Hepatocyte (in vitro differentiated cells): ENCODE measurements at regions not wholly inside any gene's neighbourhood (a gene's known extent, or its start where the extent isn't known, plus 50 kb on each side); places are given as distances from the start of the nearest gene placed in this dataset.

ENCODE experiments used
- DNase-seq: peaks from one replicate; pipeline ENCODE4 v3.0.0-alpha.2; 2016; ENCODE audit warnings: low spot score
- H2AFZ ChIP-seq: fragments of 200-600 bp; sonication (generic); 2 replicates; pipeline ENCODE4 v1.6.0; 2016; ENCODE audit warnings: antibody characterized with exemption, mild to moderate bottlenecking
- H3K27ac ChIP-seq: fragments of 200-600 bp; sonication (generic); 2 replicates; pipeline ENCODE4 v1.5.1; 2016; ENCODE audit warnings: mild to moderate bottlenecking
- H3K27me3 ChIP-seq: fragments of 200-600 bp; sonication (generic); 2 replicates; pipeline ENCODE4 v1.6.1; 2016
- H3K36me3 ChIP-seq: fragments of 200-600 bp; sonication (generic); replicated peaks from 2 replicates; pipeline ENCODE4 v1.5.1; 2016; ENCODE audit warnings: low read depth; ENCODE audit not compliant: insufficient read depth
- H3K4me1 ChIP-seq: fragments of 200-600 bp; sonication (generic); 2 replicates; pipeline ENCODE4 v1.5.1; 2016; ENCODE audit warnings: mild to moderate bottlenecking, moderate library complexity; ENCODE audit not compliant: insufficient read depth
- H3K4me2 ChIP-seq: fragments of 200-600 bp; sonication (generic); 2 replicates; pipeline ENCODE4 v1.6.0; 2016
- H3K4me3 ChIP-seq: fragments of 200-600 bp; sonication (generic); 2 replicates; pipeline ENCODE4 v1.5.1; 2016; ENCODE audit warnings: mild to moderate bottlenecking
- H3K79me2 ChIP-seq: fragments of 200-600 bp; sonication (generic); 2 replicates; pipeline ENCODE4 v1.6.0; 2017; ENCODE audit warnings: mild to moderate bottlenecking
- H3K9me2 ChIP-seq: fragments of 200-600 bp; sonication (generic); replicated peaks from 2 replicates; pipeline ENCODE4 v1.6.0; 2017; ENCODE audit warnings: mild to moderate bottlenecking; ENCODE audit not compliant: insufficient read depth
- H3K9me3 ChIP-seq: fragments of 200-600 bp; sonication (generic); 2 replicates; pipeline ENCODE4 v1.5.1; 2016; ENCODE audit warnings: low read depth, mild to moderate bottlenecking
- H4K20me1 ChIP-seq: fragments of 200-600 bp; sonication (generic); 2 replicates; pipeline ENCODE4 v1.6.0; 2016; ENCODE audit warnings: mild to moderate bottlenecking; ENCODE audit not compliant: insufficient read depth, poor library complexity, severe bottlenecking
- EZH2 ChIP-seq: fragments of 200-600 bp; sonication (generic); IDR thresholded peaks from 2 replicates; pipeline ENCODE4 v1.6.1; 2016; ENCODE audit warnings: antibody characterized with exemption, mild to moderate bottlenecking, borderline replicate concordance
- EZH2phosphoT487 ChIP-seq: fragments of 200-600 bp; sonication (generic); IDR thresholded peaks from one replicate; pipeline ENCODE4 v1.6.1; 2018; ENCODE audit warnings: antibody characterized with exemption, mild to moderate bottlenecking, low read depth, moderate library complexity; ENCODE audit not compliant: unreplicated experiment, severe bottlenecking
- WGBS: methylation state at CpG from one replicate; pipeline ENCODE4 v1.1.6; 2016; ENCODE audit warnings: low lambda C conversion rate; ENCODE audit errors: missing lambda C conversion rate; 5-methylcytosine and 5-hydroxymethylcytosine counted together
- TF ChIP-seq, protein P1 (sequence below): fragments of 200-600 bp; sonication (generic); IDR thresholded peaks from 2 replicates; pipeline ENCODE4 v1.5.1; 2016; ENCODE audit warnings: antibody characterized with exemption, mild to moderate bottlenecking; ENCODE audit not compliant: poor library complexity

DNA sequence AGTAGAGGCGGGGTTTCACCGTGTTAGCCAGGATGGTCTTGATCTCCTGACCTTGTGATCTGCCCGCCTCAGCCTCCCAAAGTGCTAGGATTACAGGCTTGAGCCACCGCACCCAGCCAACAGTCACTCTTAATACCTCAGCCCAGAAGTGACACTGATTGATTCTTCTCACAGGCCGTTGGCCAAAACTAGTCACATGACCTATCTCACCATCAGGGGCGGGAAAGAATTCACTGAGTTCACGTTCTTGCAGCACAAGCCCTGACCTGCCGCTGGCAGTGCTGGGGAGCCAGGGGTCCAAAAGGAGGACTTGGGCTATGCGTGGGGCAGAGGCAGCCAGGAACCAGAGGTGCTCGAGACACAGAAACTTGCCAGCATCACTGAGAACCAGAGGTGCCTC, 55.0 kb upstream of the CPLX2 start:
- no peaks in the 10 kb centered on the region for H3K9me3 ChIP-seq
- TF ChIP-seq EZH2phosphoT487 (no peak), EZH2 (no peak)
- TF ChIP-seq, protein P1, sequence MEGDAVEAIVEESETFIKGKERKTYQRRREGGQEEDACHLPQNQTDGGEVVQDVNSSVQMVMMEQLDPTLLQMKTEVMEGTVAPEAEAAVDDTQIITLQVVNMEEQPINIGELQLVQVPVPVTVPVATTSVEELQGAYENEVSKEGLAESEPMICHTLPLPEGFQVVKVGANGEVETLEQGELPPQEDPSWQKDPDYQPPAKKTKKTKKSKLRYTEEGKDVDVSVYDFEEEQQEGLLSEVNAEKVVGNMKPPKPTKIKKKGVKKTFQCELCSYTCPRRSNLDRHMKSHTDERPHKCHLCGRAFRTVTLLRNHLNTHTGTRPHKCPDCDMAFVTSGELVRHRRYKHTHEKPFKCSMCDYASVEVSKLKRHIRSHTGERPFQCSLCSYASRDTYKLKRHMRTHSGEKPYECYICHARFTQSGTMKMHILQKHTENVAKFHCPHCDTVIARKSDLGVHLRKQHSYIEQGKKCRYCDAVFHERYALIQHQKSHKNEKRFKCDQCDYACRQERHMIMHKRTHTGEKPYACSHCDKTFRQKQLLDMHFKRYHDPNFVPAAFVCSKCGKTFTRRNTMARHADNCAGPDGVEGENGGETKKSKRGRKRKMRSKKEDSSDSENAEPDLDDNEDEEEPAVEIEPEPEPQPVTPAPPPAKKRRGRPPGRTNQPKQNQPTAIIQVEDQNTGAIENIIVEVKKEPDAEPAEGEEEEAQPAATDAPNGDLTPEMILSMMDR: no peak
- no peaks in the 10 kb centered on the region for H3K36me3 ChIP-seq
- no peak overlapping the region for H3K27ac ChIP-seq
- no peak overlapping the region for H3K4me3 ChIP-seq
- no peak overlapping the region for H3K4me2 ChIP-seq
- no peaks in the 10 kb centered on the region for H3K79me2 ChIP-seq
- H2AFZ ChIP-seq: no peak overlapping the region
- DNase-seq: no peak
- H3K4me1 ChIP-seq: no peaks in the 10 kb centered on the region
- H3K27me3 ChIP-seq: no peaks in the 10 kb centered on the region
- no peaks in the 10 kb centered on the region for H3K9me2 ChIP-seq
- H4K20me1 ChIP-seq: no peaks in the 10 kb centered on the region
- 75% methylated on average over 10 of the region's 10 CpGs for WGBS

DNA sequence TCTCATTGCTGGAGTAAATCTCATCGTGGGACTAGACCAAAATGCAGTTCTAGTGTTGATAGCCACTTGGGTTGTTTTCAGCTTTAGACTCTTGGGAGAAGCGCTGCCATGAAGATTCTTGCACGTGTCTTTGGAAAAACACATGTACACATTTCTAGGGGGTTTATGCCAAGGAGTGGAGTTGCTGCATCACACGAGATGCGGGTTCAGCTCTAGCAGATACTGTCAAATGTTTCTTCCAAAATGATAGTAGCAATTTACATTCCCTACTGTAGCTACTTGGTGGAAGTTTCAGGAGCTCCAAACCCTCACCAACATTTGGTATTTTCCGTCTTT, 52.3 kb upstream of the CPLX2 start:
- WGBS: 92% methylated on average over 6 of the region's 6 CpGs
- no peaks in the 10 kb centered on the region for H3K9me2 ChIP-seq
- TF ChIP-seq, protein P1: no peak
- TF ChIP-seq EZH2: no peak
- no peak for TF ChIP-seq EZH2phosphoT487
- H3K36me3 ChIP-seq: no peaks in the 10 kb centered on the region
- no peak overlapping the region for H3K4me2 ChIP-seq
- H4K20me1 ChIP-seq: no peaks in the 10 kb centered on the region
- H2AFZ ChIP-seq: no peak overlapping the region
- no peak for DNase-seq
- no peaks in the 10 kb centered on the region for H3K4me1 ChIP-seq
- H3K27ac ChIP-seq: no peak overlapping the region
- no peaks in the 10 kb centered on the region for H3K27me3 ChIP-seq
- no peaks in the 10 kb centered on the region for H3K79me2 ChIP-seq
- H3K9me3 ChIP-seq: no peaks in the 10 kb centered on the region
- no peak overlapping the region for H3K4me3 ChIP-seq

DNA sequence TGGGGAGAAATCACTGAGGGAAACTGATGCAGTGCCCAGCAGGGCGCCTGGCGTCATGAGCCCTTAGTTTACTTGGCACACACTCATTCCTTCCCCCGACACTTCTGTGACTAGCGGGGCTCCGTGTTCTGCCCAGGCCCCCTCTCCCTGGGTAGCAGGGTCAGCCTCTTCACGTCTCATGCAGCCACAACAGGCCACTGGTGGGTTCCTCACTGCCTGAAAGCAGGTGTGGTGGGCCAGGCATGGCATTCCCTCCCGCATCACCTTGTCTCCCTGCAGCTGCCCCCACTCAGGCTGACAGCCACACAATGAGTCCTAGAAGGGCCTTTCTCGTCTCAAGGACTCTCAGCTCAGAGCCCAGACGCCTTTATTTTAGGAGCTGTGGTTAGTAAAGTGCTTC, 51.1 kb upstream of the CPLX2 start:
- Histone ChIP-seq H3K27me3 (no peaks in the 10 kb centered on the region), H3K9me2 (no peaks in the 10 kb centered on the region)
- no peak for TF ChIP-seq EZH2phosphoT487
- TF ChIP-seq EZH2: no peak
- TF ChIP-seq, protein P1: no peak

More for the DNA sequence above, 51.1 kb upstream of the CPLX2 start:
- no peaks in the 10 kb centered on the region for H3K36me3 ChIP-seq
- no peaks in the 10 kb centered on the region for H3K79me2 ChIP-seq
- no peak overlapping the region for H2AFZ ChIP-seq
- no peak overlapping the region for H3K4me2 ChIP-seq
- no peak overlapping the region for H3K27ac ChIP-seq
- H4K20me1 ChIP-seq: no peaks in the 10 kb centered on the region
- H3K9me3 ChIP-seq: no peaks in the 10 kb centered on the region
- WGBS: 80% methylated on average over 9 of the region's 9 CpGs
- H3K4me1 ChIP-seq: no peaks in the 10 kb centered on the region
- no peak overlapping the region for H3K4me3 ChIP-seq
- no peak for DNase-seq
